PFSK-1 (cell line): ENCODE measurements at regions not wholly inside any gene's neighbourhood (a gene's known extent, or its start where the extent isn't known, plus 50 kb on each side); places are given as distances from the start of the nearest gene placed in this dataset.

Source experiments
- FOXP2 ChIP-seq: optimal IDR thresholded peaks from 2 replicates; pipeline ENCODE3; 2011; ENCODE audit warnings: borderline replicate concordance, control low read depth, inconsistent platforms; ENCODE audit not compliant: insufficient read depth; ENCODE audit errors: extremely low read length, extremely low read depth
- POLR2AphosphoS5 ChIP-seq: IDR thresholded peaks from 2 replicates; pipeline ENCODE4 v1.6.1; 2012; ENCODE audit warnings: low read depth, mild to moderate bottlenecking, control low read depth, low read length, moderate library complexity
- SIN3A ChIP-seq: IDR thresholded peaks from 2 replicates; pipeline ENCODE4 v1.6.1; 2012; ENCODE audit warnings: mild to moderate bottlenecking, low read length, moderate library complexity, borderline replicate concordance; ENCODE audit not compliant: insufficient read depth
- TAF1 ChIP-seq: IDR thresholded peaks from 2 replicates; pipeline ENCODE4 v1.6.1; 2012; ENCODE audit warnings: low read length, control low read depth, borderline replicate concordance; ENCODE audit not compliant: insufficient read depth
- TF ChIP-seq, protein P1 (sequence below), 2 experiments: IDR thresholded peaks; 2 replicates each; pipeline versions ENCODE4 v1.6.1 to v1.8.0; 2011 to 2012; ENCODE audit warnings: low read depth in 2 of 2, low read length in 2 of 2, control low read depth in 1 of 2, inconsistent platforms in 1 of 2, mild to moderate bottlenecking in 1 of 2, moderate library complexity in 1 of 2; ENCODE audit not compliant: insufficient read depth in 1 of 2

DNA sequence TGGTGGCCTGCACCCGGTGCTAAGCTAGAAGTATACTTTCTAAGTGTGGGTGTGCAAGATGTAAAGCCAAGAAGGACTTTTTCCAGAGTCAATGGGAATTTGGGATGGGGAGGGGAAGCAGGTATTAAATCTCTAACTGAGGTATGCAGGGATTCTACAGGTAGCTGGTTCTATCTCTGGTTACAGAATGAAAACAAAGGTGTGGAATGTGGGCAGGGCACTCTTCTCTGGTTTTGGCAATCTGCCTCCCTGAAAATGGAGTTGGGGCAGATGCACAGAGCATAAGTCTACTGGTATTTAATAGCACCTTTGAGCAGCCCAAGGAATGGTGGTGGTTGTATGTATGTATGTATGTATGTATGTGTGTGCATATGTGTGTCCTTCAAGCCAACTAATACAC is 66.7 kb upstream of the PPP1R12A start:
- TF ChIP-seq POLR2AphosphoS5 (no peak), FOXP2 (no peak), SIN3A (no peak), TAF1 (no peak)
- TF ChIP-seq, protein P1, sequence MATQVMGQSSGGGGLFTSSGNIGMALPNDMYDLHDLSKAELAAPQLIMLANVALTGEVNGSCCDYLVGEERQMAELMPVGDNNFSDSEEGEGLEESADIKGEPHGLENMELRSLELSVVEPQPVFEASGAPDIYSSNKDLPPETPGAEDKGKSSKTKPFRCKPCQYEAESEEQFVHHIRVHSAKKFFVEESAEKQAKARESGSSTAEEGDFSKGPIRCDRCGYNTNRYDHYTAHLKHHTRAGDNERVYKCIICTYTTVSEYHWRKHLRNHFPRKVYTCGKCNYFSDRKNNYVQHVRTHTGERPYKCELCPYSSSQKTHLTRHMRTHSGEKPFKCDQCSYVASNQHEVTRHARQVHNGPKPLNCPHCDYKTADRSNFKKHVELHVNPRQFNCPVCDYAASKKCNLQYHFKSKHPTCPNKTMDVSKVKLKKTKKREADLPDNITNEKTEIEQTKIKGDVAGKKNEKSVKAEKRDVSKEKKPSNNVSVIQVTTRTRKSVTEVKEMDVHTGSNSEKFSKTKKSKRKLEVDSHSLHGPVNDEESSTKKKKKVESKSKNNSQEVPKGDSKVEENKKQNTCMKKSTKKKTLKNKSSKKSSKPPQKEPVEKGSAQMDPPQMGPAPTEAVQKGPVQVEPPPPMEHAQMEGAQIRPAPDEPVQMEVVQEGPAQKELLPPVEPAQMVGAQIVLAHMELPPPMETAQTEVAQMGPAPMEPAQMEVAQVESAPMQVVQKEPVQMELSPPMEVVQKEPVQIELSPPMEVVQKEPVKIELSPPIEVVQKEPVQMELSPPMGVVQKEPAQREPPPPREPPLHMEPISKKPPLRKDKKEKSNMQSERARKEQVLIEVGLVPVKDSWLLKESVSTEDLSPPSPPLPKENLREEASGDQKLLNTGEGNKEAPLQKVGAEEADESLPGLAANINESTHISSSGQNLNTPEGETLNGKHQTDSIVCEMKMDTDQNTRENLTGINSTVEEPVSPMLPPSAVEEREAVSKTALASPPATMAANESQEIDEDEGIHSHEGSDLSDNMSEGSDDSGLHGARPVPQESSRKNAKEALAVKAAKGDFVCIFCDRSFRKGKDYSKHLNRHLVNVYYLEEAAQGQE (IDR thresholded peaks at IDR 0.05; ENCODE audit: insufficient read depth in 1 of 2, low read depth in 2 of 2, low read length in 2 of 2), result no peak

DNA sequence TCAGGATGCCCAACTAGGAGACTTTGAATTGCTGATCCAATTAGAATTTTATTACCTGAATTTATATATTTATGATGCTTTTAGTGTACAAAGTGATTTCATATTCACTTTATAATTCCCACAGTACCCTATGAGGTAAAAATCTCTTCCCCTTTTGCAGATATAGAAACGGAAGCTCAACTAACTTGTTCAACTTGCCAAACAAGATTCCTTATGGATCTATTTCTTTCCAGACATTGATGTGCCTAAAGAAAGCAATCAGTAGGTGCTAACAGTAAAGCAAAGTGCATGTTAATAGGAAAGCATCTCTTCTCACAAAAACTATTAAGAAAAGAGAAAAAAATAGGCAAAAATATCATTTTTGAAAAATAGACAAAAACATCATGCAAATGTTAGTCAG is 65.9 kb upstream of the PPP1R12A start:
- TF ChIP-seq, protein P1 (IDR thresholded peaks at IDR 0.05; ENCODE audit: insufficient read depth in 1 of 2, low read depth in 2 of 2, low read length in 2 of 2), result no peak
- no peak for TF ChIP-seq TAF1
- TF ChIP-seq FOXP2, result no peak
- TF ChIP-seq POLR2AphosphoS5, result no peak
- no peak for TF ChIP-seq SIN3A

- TF ChIP-seq SIN3A (no peak), FOXP2 (no peak), TAF1 (no peak)
- TF ChIP-seq, protein P1 (IDR thresholded peaks at IDR 0.05; ENCODE audit: insufficient read depth in 1 of 2, low read depth in 2 of 2, low read length in 2 of 2), result no peak
Observed at GRCh38 chr12:79998554-79998953, 63.7 kb upstream of the PPP1R12A start.

DNA sequence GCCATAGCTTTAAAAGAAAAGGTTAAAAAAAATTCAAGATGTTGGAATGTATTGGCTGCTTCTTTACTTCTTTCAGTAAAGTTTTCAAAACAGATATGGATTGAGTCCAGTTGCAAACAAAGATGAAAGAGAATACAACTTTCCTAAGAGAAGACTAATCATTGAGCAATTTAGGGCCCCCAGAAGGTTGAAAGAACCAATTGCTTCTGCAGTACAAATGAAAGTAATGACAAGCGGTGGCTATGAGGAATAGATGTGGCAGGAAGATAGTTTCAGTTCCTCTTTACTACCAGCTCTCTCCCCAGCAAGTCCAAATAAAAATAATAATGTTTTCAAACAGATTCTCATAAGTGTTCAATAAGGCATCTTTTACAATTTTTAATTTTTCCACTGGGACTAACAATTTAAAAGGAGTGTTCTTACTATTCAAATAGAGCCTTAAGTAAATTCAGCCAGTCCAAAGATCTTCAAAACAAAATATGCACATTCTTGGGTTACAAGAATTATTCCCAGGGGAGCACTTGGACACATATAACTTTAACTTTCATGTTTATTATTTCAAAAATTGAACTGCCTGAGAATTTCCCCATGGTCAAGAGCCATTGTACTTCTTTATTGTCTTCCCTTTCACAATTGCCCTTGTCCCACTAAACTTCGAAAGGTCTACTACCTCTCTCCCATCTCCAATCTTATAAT is 62.3 kb upstream of the PPP1R12A start:
- TF ChIP-seq, protein P1 (IDR thresholded peaks at IDR 0.05; ENCODE audit: insufficient read depth in 1 of 2, low read depth in 2 of 2, low read length in 2 of 2), result no peak
- TF ChIP-seq POLR2AphosphoS5, result no peak
- TF ChIP-seq TAF1, result no peak
